ENCODE measurements at regions not wholly inside any gene's neighbourhood (a gene's known extent, or its start where the extent isn't known, plus 50 kb on each side); places are given as distances from the start of the nearest gene placed in this dataset.

GRCh38 chr10:105494944-105495343, 853.9 kb downstream of the SORCS3 start:
- DNase-seq = no peak

- DNase-seq = no peak
Observed at GRCh38 chr10:105494303-105494702, 853.2 kb downstream of the SORCS3 start.

GRCh38 chr10:105473170-105473569, 832.1 kb downstream of the SORCS3 start:
- no peak for DNase-seq

DNA sequence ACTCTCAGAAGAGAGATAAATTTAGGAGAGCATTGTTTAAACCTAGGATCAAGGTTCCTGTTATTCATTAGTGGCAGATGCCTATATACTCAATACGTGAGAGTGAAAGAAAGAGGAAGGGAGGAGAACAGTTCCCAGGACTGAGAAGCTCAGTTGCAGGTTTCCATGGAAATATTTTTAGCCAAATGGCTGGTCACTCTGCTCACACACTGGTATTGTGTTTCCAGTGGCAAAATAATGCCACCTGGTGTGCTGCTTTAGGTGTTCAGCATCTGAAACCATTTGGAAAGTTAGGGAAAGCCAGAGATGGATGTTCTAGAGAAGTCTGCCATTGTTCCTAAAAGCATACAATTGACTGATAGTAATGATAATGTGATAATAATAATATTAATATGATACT, 827.7 kb downstream of the SORCS3 start:
- no peak for DNase-seq

DNA sequence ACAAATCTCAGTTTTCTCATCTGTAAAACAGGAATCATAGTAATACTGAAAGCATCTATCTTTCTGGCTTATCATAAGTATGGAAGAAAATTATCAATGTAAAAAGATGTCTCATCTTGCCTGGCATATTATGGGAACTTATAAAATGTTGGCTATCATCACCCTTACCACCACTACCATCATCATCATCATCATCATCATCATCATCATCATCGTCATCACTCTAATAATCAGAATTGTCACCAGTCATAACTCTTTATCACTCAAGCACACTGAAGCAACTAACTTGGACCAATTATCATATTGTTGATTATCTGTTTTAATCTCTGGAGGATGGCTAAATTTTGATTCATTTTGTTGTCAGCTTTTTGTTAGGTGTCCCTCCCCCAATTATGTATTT, 825.4 kb downstream of the SORCS3 start:
- no peak for DNase-seq

- no peak for DNase-seq
Observed at GRCh38 chr10:105434970-105435369, 793.9 kb downstream of the SORCS3 start.

DNA sequence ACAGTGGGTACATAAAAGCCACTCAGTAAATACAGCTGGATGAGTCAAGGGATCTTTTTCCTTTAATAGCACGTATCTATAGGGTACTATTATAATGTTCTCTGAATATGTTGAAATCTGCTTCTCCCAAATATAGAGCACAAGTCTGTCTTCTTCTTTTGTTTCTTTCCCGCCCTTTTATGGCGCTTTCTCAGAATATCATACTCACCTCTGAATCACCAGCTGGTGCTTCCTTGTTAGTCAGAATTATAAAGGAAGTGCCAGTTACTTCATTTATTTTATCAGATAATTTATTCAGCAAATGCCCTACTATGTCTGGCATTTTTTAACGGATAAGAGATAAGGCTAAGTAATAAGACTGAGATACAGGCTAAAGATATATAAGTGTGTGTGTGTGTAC, 772.9 kb downstream of the SORCS3 start:
- no peak for DNase-seq

GRCh38 chr10:105409370-105409769, 768.3 kb downstream of the SORCS3 start:
- no peak for DNase-seq

GRCh38 chr10:105406488-105406887, 765.4 kb downstream of the SORCS3 start:
- no peak for DNase-seq

DNA sequence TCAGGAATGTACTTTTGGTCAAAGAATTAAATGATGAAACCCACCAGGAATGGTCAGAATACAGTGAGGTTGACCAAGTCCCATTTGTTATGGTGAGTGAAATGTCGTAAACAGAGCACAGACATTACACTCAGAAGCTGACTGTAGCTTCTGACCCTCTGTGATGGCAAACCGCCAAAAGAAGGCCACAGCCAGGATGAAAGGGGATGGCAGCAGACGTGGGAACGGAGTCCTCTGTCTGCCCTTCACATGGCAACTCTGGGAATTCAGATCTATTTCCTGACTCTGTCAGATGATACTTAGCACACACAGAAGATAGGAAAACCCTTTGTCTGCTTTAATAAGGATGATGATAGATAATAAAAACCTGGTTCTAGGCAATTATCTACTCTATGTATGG, 757.1 kb downstream of the SORCS3 start:
- DNase-seq = no peak

- DNase-seq = no peak
Observed at GRCh38 chr10:105391670-105392351, 750.7 kb downstream of the SORCS3 start.

- no peak for DNase-seq
Observed at GRCh38 chr10:105387971-105388370, 746.9 kb downstream of the SORCS3 start.

GRCh38 chr10:105383978-105384377, 742.9 kb downstream of the SORCS3 start:
- no peak for DNase-seq

- DNase-seq = no peak
Observed at GRCh38 chr10:105370692-105371091, 729.6 kb downstream of the SORCS3 start.

DNA sequence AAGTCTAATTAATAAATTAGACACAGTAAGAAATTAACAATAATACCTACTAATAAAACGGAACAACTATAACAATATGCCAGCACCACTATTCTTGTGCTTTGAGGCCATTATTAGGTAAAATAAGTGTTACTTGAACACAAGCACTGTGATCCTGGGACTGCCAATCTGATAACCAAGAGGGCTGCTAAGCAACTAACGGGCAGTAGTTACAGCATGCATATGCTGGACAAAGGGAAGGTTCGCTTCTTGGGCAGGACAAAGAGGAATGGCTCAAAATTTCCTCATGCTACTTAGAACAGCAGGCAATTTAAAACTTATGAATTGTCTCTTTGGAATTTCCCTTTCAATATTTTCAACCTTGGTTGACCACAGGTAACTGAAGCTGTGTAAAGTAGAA, 718.6 kb downstream of the SORCS3 start:
- no peak for DNase-seq

DNA sequence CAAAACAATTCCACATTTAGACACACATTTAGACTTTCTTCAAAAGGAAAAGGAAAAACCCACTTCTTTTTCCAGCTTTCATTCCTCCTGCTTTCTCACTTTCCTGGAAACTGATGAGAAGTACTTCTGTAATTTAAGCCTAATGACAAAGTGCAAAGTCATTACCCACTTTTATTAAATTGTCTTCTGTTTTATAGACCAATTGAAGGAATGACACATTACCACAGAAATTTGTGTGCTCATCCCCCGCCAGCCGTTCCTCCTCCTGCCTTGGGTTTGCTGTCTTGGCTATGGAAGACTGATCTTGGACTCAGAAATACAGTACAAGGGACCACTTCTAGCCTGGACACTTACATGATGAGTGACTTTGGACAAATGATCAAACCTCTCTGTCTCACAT, 717.8 kb downstream of the SORCS3 start:
- DNase-seq = no peak

GRCh38 chr10:105356626-105357025, 715.5 kb downstream of the SORCS3 start:
- no peak for DNase-seq

GRCh38 chr10:105354010-105354409, 712.9 kb downstream of the SORCS3 start:
- DNase-seq = no peak

- DNase-seq = no peak
Observed at GRCh38 chr10:105352827-105353226, 711.7 kb downstream of the SORCS3 start.

GRCh38 chr10:105352281-105352680, 711.2 kb downstream of the SORCS3 start:
- DNase-seq = no peak

DNA sequence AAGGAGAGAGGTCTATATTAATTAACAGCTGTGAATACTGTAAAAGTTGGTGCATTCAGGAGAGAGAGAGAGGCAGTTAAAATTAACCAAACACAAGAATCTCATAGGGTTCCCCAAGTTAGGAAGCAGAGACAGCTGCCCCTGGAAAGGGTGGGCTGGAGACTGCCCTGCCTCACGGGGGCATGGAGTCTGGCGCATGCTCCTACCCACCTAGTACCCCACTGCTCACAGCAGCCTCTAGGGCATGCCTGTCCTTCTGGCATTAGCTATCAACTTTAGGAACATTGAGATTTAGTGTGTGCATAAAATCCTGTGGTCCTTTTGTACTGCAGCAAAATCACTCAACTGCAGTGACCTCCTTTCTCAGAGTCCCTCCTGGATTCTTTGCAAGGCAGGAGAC, 710.1 kb downstream of the SORCS3 start:
- no peak for DNase-seq

DNA sequence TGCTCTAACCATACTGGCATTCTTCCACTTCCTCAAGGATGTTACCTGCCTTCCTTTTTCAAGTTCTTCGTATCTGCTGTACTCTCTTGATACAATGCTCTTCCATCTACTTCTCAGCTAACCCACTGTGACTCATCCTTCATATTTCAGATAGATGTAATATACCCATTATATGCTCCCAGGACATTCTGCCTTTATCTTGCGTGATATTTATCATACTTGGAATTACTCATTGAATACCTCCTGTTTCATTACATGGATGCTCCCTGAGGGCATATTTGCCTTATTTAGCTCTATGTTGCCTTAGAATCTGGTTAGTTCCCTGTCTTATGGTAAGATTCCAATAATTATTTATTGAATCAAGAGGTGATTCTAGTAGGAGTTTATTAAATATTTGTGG, 706.4 kb downstream of the SORCS3 start:
- DNase-seq = no peak

- no peak for DNase-seq
Observed at GRCh38 chr10:105342606-105343005, 701.5 kb downstream of the SORCS3 start.

GRCh38 chr10:105339669-105340068, 698.6 kb downstream of the SORCS3 start:
- no peak for DNase-seq

- no peak for DNase-seq
Observed at GRCh38 chr10:105328503-105329133, 687.5 kb downstream of the SORCS3 start.
